HG02759 (cell line): ENCODE measurements at regions not wholly inside any gene's neighbourhood (a gene's known extent, or its start where the extent isn't known, plus 50 kb on each side); places are given as distances from the start of the nearest gene placed in this dataset.
"Not testable (repeated sequence)": the region's sequence is repeated elsewhere in the genome, so short reads cannot be mapped to it uniquely, and the experiment has no call there.

Experiments
- ATAC-seq: cut with Tn5 transposase; IDR thresholded peaks from one replicate; pipeline ENCODE4 v1.9.1; 2021; ENCODE audit warnings: mild to moderate bottlenecking, moderate library complexity; ENCODE audit not compliant: unreplicated experiment

- no peak for ATAC-seq
Measured at GRCh38 chr1:116185161-116185701, 74.0 kb downstream of the MAB21L3 start.

- no peak for ATAC-seq
Measured at GRCh38 chr1:116189481-116189880, 78.3 kb downstream of the MAB21L3 start.

GRCh38 chr1:116191294-116191693 is 80.1 kb downstream of the MAB21L3 start:
- no peak for ATAC-seq

GRCh38 chr1:116193768-116194167 is 82.6 kb downstream of the MAB21L3 start:
- ATAC-seq, result no peak

GRCh38 chr1:116194568-116194967 is 83.4 kb downstream of the MAB21L3 start:
- no peak for ATAC-seq

- ATAC-seq, result no peak
Measured at GRCh38 chr1:116195077-116195868, 84.1 kb downstream of the MAB21L3 start.

- not testable (repeated sequence) for ATAC-seq
Measured at GRCh38 chr1:116200343-116200742, 89.1 kb downstream of the MAB21L3 start.

GRCh38 chr1:116201911-116202310 is 90.7 kb downstream of the MAB21L3 start:
- ATAC-seq, result no peak

GRCh38 chr1:116203181-116203723 is 92.1 kb downstream of the MAB21L3 start:
- ATAC-seq, result no peak

- ATAC-seq, result no peak
Measured at GRCh38 chr1:116203920-116204319, 92.7 kb downstream of the MAB21L3 start.

- ATAC-seq, result no peak
Measured at GRCh38 chr1:116205941-116206679, 94.9 kb downstream of the MAB21L3 start.

GRCh38 chr1:116207126-116207735 is 96.0 kb downstream of the MAB21L3 start:
- no peak for ATAC-seq

GRCh38 chr1:116208136-116208535 is 96.9 kb downstream of the MAB21L3 start:
- no peak for ATAC-seq

GRCh38 chr1:116211294-116211693 is 100.1 kb downstream of the MAB21L3 start:
- ATAC-seq, result no peak

- ATAC-seq, result no peak
Measured at GRCh38 chr1:116218922-116219321, 107.7 kb downstream of the MAB21L3 start.

- no peak for ATAC-seq
Measured at GRCh38 chr1:116219651-116220434, 108.6 kb downstream of the MAB21L3 start.

- no peak for ATAC-seq
Measured at GRCh38 chr1:116224111-116224510, 112.9 kb downstream of the MAB21L3 start.

GRCh38 chr1:116224561-116224960 is 113.4 kb downstream of the MAB21L3 start:
- ATAC-seq, result no peak

GRCh38 chr1:116226017-116226416 is 114.8 kb downstream of the MAB21L3 start:
- ATAC-seq, result peak; percentile 53

GRCh38 chr1:116228511-116228910 is 117.3 kb downstream of the MAB21L3 start:
- no peak for ATAC-seq
